ENCODE measurements at regions not wholly inside any gene's neighbourhood (a gene's known extent, or its start where the extent isn't known, plus 50 kb on each side); places are given as distances from the start of the nearest gene placed in this dataset.

- no peak for TF ChIP-seq POLR2A (IDR thresholded peaks at IDR 0.05)
- TF ChIP-seq EP300 (IDR thresholded peaks at IDR 0.05), result no peak
- no peak for TF ChIP-seq CTCF (IDR thresholded peaks at IDR 0.05)
Measured at GRCh38 chr11:37812281-37812880, 1214.3 kb upstream of the RAG2 start.

Measured in ovary (tissue), 3 donors.